Type B pancreatic cell (in vitro differentiated cells): ENCODE measurements at regions not wholly inside any gene's neighbourhood (a gene's known extent, or its start where the extent isn't known, plus 50 kb on each side); places are given as distances from the start of the nearest gene placed in this dataset.
"Not testable (repeated sequence)": the region's sequence is repeated elsewhere in the genome, so short reads cannot be mapped to it uniquely, and the experiment has no call there.

Experiments
- DNase-seq: peaks from one replicate; pipeline ENCODE4 v3.0.0; 2021; ENCODE audit warnings: mixed read lengths; ENCODE audit not compliant: unreplicated experiment; ENCODE audit errors: extremely low spot score
- H3K27ac Mint-ChIP-seq: 2 replicates; pipeline ENCODE4 v1.8.0; 2021; ENCODE audit warnings: mild to moderate bottlenecking, mixed read lengths
- H3K27me3 Mint-ChIP-seq: 2 replicates; pipeline ENCODE4 v1.8.0; 2021; ENCODE audit warnings: mixed read lengths
- H3K36me3 Mint-ChIP-seq: 2 replicates; pipeline ENCODE4 v1.8.0; 2021; ENCODE audit warnings: mixed read lengths
- H3K4me1 Mint-ChIP-seq: one replicate; pipeline ENCODE4 v1.8.0; 2021; ENCODE audit warnings: mixed read lengths; ENCODE audit not compliant: unreplicated experiment
- H3K4me3 Mint-ChIP-seq: 2 replicates; pipeline ENCODE4 v1.8.0; 2021; ENCODE audit warnings: mild to moderate bottlenecking, mixed read lengths
- H3K9me3 Mint-ChIP-seq: 2 replicates; pipeline ENCODE4 v1.8.0; 2021; ENCODE audit warnings: mixed read lengths
- TF ChIP-seq, protein P1 (sequence below): fragments of 200-600 bp; sonication (generic); conservative IDR thresholded peaks from 2 replicates; pipeline ENCODE4 v1.5.0; 2021; ENCODE audit warnings: antibody characterized with exemption, mild to moderate bottlenecking

DNA sequence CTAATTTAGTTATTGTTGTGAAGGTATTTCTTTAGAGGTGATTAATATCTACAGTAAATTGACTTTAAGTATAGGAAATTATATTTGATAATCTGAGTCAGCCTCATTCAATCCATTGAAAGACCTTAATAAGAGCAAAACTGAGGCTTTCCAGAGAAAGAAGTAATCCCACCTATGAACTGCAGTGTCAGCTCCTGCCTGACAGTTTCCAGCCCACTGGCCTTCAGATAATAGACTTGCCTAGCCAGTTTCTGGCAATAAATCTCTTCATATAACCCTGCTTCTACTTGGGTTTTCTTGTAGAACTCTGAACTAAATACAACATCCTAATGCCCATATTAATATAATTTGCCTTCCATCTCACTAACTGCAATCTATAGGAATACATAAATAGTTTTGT is 437.9 kb upstream of the UBE2E3 start:
- Mint-ChIP-seq H3K36me3 (no peaks in the 10 kb centered on the region), H3K9me3 (peaks cover 6% of the 10 kb centered on the region), H3K4me3 (no peak overlapping the region), H3K4me1 (no peaks in the 10 kb centered on the region), H3K27ac (no peak overlapping the region), H3K27me3 (no peaks in the 10 kb centered on the region)
- TF ChIP-seq, protein P1, sequence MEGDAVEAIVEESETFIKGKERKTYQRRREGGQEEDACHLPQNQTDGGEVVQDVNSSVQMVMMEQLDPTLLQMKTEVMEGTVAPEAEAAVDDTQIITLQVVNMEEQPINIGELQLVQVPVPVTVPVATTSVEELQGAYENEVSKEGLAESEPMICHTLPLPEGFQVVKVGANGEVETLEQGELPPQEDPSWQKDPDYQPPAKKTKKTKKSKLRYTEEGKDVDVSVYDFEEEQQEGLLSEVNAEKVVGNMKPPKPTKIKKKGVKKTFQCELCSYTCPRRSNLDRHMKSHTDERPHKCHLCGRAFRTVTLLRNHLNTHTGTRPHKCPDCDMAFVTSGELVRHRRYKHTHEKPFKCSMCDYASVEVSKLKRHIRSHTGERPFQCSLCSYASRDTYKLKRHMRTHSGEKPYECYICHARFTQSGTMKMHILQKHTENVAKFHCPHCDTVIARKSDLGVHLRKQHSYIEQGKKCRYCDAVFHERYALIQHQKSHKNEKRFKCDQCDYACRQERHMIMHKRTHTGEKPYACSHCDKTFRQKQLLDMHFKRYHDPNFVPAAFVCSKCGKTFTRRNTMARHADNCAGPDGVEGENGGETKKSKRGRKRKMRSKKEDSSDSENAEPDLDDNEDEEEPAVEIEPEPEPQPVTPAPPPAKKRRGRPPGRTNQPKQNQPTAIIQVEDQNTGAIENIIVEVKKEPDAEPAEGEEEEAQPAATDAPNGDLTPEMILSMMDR = no peak
- no peak for DNase-seq

DNA sequence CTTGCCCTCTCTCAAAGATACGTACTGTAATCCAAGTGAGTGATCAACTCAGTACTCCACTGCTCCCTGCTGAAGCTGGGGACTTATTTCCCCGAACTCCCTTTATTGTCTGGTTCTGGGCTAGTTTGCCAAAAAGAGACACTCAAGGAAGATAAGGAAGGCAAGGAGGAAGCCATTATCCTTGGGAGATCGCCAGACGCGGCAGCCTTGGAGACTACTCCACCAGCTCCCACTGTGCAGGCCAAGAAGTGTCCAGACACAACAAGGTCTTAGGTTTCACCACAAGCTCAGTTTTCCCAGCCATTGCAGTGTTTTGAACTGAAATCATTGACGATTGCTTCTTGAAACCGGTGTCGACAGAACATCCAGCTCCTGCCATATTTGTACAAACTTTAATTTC is 439.6 kb upstream of the UBE2E3 start:
- no peaks in the 10 kb centered on the region for H3K4me1 Mint-ChIP-seq
- no peak for DNase-seq

DNA sequence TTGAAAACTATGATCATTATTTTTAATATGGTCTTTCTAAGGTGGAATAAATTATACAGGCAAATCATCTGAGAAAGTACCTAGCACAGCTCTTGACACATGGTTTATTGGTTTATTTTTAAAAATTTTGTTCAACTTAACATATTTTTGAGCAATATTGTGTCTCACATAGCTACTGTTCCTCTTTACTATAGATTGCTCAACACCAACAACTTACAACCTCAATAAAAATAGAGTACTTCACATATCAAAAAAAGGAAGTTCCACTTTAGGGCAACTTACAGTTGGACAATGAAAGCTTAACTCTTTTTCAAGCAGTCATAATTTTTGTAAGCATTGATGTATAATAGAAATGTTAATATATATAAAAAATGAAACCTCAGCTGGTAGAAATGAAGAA is 440.9 kb upstream of the UBE2E3 start:
- Mint-ChIP-seq H3K9me3 (no peaks in the 10 kb centered on the region), H3K4me1 (no peaks in the 10 kb centered on the region), H3K27me3 (no peaks in the 10 kb centered on the region), H3K4me3 (no peak overlapping the region), H3K36me3 (no peaks in the 10 kb centered on the region), H3K27ac (no peak overlapping the region)
- TF ChIP-seq, protein P1 = no peak
- DNase-seq = no peak

More for the DNA sequence above, 439.6 kb upstream of the UBE2E3 start:
- TF ChIP-seq, protein P1 = no peak
- Mint-ChIP-seq H3K27me3 (no peaks in the 10 kb centered on the region), H3K36me3 (no peaks in the 10 kb centered on the region), H3K27ac (no peak overlapping the region), H3K9me3 (no peaks in the 10 kb centered on the region), H3K4me3 (no peak overlapping the region)

DNA sequence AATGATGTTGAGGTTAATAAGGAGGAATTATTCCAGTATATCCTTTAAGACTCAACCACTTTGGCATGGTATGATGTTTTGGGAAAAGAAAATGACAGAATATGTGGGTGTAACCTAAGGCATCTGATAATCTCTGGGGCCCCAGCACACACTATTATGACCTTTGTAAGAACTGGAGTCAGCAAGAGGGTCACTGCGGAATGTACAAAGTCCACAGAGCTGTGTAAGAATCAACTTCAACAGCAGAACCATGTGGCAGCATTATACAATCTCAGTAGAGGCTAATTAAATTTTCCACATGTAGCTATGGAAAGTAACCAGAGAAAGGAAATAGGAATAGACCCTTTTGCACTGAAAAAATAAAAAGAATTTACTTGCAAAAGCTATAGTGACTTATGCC is 445.1 kb upstream of the UBE2E3 start:
- H3K27ac Mint-ChIP-seq = no peak overlapping the region
- no peaks in the 10 kb centered on the region for H3K36me3 Mint-ChIP-seq
- no peak for DNase-seq
- TF ChIP-seq, protein P1 = no peak
- no peaks in the 10 kb centered on the region for H3K9me3 Mint-ChIP-seq
- no peaks in the 10 kb centered on the region for H3K4me1 Mint-ChIP-seq
- H3K4me3 Mint-ChIP-seq = no peak overlapping the region
- no peaks in the 10 kb centered on the region for H3K27me3 Mint-ChIP-seq

DNA sequence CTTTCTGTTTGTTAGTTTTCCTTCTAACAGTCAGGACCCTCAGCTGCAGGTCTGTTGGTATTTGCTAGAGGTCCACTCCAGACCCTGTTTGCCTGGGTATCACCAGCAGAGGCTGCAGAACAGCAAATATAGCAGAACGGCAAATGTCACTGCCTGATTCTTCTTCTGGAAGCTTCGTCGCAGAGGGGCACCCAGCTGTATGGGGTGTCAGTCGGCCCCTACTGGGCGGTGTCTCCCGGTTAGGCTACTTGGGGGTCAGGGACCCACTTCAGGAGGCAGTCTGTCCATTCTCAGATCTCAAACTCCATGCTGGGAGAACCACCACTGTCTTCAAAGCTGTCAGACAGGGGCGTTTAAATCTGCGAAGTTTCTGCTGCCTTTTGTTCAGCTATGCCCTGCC is 448.6 kb upstream of the UBE2E3 start:
- DNase-seq, H3K4me3 Mint-ChIP-seq, H3K36me3 Mint-ChIP-seq, H3K27ac Mint-ChIP-seq, H3K9me3 Mint-ChIP-seq, H3K4me1 Mint-ChIP-seq, H3K27me3 Mint-ChIP-seq: not testable (repeated sequence)

DNA sequence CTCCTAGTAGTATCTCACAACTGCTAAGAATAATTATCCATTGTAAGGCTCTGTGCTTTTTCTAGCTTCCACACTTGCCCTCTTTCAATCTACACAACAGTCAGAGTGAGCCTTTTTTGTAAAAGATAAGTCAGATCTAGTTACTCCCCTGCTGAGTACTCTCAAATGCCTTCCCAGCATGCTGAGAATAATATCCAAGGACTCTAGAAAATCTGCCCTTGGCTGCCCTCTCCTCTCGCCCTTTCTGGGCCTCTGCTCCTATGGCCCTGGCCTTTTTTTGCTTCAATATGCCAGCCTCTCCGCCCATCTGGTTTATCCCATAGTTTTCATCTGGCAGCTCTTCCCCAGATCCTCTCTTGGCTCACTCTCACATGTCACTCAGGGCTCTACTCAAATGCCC is 455.9 kb upstream of the UBE2E3 start:
- Mint-ChIP-seq H3K9me3 (peaks cover 3% of the 10 kb centered on the region), H3K36me3 (no peaks in the 10 kb centered on the region), H3K27me3 (no peaks in the 10 kb centered on the region), H3K27ac (no peak overlapping the region), H3K4me3 (no peak overlapping the region), H3K4me1 (peaks cover 17% of the 10 kb centered on the region)
- TF ChIP-seq, protein P1 = no peak
- no peak for DNase-seq
